ENCODE measurements at regions not wholly inside any gene's neighbourhood (a gene's known extent, or its start where the extent isn't known, plus 50 kb on each side); places are given as distances from the start of the nearest gene placed in this dataset.
"Not testable (repeated sequence)": the region's sequence is repeated elsewhere in the genome, so short reads cannot be mapped to it uniquely, and the experiment has no call there.

DNA sequence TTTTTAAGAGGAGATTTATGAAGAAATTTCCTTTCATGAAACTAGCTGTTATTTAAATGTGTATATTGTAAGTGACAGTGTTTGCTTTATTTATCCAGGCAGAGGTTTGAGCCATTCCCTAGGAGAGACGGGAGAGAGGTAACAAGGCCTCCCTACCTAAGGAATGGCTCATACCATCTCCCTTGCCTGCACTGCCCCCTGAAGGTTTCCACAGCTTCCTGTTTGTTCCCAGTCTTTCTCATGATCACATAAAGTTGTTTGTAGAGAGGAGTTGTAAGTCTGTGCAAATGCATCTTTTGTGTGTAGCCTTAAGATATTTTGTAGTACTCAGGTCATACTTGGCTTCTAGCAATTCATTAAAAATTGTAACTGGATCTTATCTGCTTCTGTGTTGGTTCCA is 1504.5 kb upstream of the PCDH10 start:
- intact Hi-C loops (cut with micrococcal nuclease): no loop called here
- CTCF ChIA-PET: no interaction called here

DNA sequence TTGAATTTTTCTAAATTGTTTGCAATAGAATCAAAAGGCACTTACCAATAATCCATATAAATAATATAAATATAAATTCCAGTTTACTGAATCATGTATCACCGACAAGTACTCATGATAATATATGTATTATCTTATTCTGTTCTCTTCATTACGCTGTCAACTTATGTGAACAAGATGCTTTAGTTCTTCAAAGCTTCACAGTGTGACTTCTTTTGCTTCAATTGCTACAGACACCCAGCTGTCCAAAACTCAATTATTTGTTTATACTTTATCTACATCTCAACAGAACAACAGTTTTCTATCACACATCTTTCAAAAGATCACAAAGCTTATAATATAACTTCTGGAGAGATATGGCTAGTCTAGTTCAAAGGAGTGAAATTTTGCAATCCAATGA is 1499.9 kb upstream of the PCDH10 start:
- Mint-ChIP-seq H3K36me3 (ENCODE audit: low read depth) (no peaks in the 10 kb centered on the region), H3K9me3 (peaks cover 4% of the 10 kb centered on the region), H3K27me3 (no peaks in the 10 kb centered on the region), H3K4me1 (no peaks in the 10 kb centered on the region), H3K4me3 (no peak overlapping the region), H3K27ac (no peak overlapping the region)
- intact Hi-C loops (cut with micrococcal nuclease): no loop called here
- TF ChIP-seq, protein P1, sequence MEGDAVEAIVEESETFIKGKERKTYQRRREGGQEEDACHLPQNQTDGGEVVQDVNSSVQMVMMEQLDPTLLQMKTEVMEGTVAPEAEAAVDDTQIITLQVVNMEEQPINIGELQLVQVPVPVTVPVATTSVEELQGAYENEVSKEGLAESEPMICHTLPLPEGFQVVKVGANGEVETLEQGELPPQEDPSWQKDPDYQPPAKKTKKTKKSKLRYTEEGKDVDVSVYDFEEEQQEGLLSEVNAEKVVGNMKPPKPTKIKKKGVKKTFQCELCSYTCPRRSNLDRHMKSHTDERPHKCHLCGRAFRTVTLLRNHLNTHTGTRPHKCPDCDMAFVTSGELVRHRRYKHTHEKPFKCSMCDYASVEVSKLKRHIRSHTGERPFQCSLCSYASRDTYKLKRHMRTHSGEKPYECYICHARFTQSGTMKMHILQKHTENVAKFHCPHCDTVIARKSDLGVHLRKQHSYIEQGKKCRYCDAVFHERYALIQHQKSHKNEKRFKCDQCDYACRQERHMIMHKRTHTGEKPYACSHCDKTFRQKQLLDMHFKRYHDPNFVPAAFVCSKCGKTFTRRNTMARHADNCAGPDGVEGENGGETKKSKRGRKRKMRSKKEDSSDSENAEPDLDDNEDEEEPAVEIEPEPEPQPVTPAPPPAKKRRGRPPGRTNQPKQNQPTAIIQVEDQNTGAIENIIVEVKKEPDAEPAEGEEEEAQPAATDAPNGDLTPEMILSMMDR (IDR thresholded peaks at IDR 0.05): no peak
- ATAC-seq (ENCODE audit: low read depth) (no peak), DNase-seq (no peak)
- ChIA-PET POLR2A (no interaction called here), CTCF (interaction anchor here (0.6 kb wide), 1 partner anchor 59 kb away, joined by 3 read pairs; no protein-coding TSS in a partner anchor)

More for the DNA sequence above, 1504.5 kb upstream of the PCDH10 start:
- Mint-ChIP-seq H3K27me3 (no peaks in the 10 kb centered on the region), H3K4me3 (no peak overlapping the region), H3K9me3 (peaks cover 13% of the 10 kb centered on the region), H3K4me1 (no peaks in the 10 kb centered on the region), H3K27ac (no peak overlapping the region), H3K36me3 (ENCODE audit: low read depth) (no peaks in the 10 kb centered on the region)
- no peak for ATAC-seq (ENCODE audit: low read depth)
- DNase-seq: no peak
- POLR2A ChIA-PET: no interaction called here
- TF ChIP-seq, protein P1 (IDR thresholded peaks at IDR 0.05): no peak

DNA sequence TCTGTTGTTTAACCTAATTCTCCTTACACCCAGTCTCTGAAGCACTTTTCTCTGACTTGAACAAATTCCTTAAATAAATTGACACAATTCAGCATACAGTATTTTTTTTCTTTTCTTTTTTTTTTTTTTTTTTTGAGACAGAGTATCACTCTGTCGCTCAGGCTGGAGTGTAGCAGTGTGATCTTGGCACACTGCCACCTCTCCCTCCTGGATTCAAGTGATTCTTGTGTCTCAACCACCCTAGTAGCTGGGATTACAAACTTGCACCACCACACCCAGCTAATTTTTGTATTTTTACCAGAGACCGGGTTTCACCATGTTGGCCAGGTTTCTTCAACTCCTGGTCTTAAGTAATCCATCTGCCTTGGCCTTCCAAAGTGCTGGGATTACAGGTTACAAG is 1498.1 kb upstream of the PCDH10 start:
- no peak overlapping the region for H3K27ac Mint-ChIP-seq
- H3K36me3 Mint-ChIP-seq (ENCODE audit: low read depth): no peaks in the 10 kb centered on the region
- no peak overlapping the region for H3K4me3 Mint-ChIP-seq
- no peak for DNase-seq
- H3K9me3 Mint-ChIP-seq: no peaks in the 10 kb centered on the region
- H3K4me1 Mint-ChIP-seq: no peaks in the 10 kb centered on the region
- TF ChIP-seq, protein P1 (IDR thresholded peaks at IDR 0.05): no peak
- no peak for ATAC-seq (ENCODE audit: low read depth)
- H3K27me3 Mint-ChIP-seq: no peaks in the 10 kb centered on the region
- intact Hi-C loops (cut with micrococcal nuclease): no loop called here
- ChIA-PET CTCF (no interaction called here), POLR2A (no interaction called here)

DNA sequence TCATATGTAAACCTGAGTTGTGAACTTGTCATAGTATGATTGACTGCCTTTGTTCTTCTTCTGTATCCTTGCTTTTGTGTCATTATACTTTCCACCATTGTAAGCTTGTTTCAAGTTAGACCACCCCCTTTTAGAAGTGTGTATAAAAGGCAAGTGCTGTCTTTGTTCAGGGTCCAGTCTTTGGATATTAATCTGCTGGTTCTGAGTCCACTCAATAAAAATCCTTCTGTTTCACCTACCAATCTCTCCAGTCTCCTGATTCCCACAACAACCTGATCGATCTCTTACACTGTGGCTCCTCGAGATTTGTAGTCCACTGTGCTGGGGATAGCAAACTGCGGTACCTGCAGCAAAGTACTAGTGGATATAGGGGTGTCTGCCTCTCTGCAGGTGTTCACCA is 1465.8 kb upstream of the PCDH10 start:
- H3K27ac Mint-ChIP-seq, H3K4me1 Mint-ChIP-seq: not testable (repeated sequence)

DNA sequence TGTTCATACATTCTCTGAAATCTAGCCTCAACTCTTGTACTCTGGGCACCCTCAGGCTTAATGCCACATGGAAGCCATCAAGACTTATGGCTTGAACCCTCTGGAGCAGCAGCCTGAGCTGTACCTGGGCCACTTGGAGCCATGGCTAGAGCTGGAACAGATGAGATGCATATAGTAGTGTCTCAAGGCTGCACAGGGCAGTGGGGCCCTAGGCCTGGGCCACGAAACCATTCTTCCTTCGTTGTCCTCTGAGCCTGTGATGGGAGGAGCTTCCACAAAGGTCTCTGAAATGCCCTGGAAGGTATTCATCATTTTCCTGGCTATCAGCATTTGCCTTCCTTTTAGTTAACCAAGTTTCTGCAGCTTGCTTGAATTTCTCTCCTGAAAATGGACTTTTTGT is 1427.2 kb upstream of the PCDH10 start:
- TF ChIP-seq, protein P1 (IDR thresholded peaks at IDR 0.05): no peak
- peaks cover 3% of the 10 kb centered on the region for H3K9me3 Mint-ChIP-seq

More for the DNA sequence above, 1465.8 kb upstream of the PCDH10 start:
- H3K36me3 Mint-ChIP-seq (ENCODE audit: low read depth); DNase-seq; H3K27me3 Mint-ChIP-seq; H3K4me3 Mint-ChIP-seq; POLR2A ChIA-PET; intact Hi-C loops (cut with micrococcal nuclease); H3K9me3 Mint-ChIP-seq; ATAC-seq (ENCODE audit: low read depth); CTCF ChIA-PET: not testable (repeated sequence)

DNA sequence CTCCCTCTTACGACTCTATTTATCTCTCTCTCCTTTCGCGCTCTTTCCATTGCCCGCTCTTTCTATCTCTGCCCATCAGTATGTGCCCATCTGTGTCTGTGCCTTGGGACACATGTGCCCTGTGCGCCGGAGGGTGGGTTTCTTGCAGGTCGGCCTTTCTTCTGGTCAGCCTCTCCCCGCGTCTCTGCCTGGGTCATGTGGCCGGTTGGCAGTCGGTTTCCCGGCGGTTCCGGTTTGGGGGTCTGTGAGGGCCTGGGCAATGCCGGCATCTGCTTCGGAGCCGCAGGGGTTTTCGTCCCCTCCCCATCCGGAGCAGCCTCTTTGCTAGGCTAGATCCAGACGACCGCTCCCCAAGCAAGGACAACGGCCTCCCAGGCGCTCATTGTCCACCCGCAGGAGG is 1426.0 kb upstream of the PCDH10 start:
- ATAC-seq (ENCODE audit: low read depth); H3K9me3 Mint-ChIP-seq; H3K27me3 Mint-ChIP-seq; H3K4me1 Mint-ChIP-seq; H3K27ac Mint-ChIP-seq; POLR2A ChIA-PET; H3K36me3 Mint-ChIP-seq (ENCODE audit: low read depth); DNase-seq; H3K4me3 Mint-ChIP-seq; intact Hi-C loops (cut with micrococcal nuclease); CTCF ChIA-PET: not testable (repeated sequence)

More for the DNA sequence above, 1427.2 kb upstream of the PCDH10 start:
- DNase-seq: no peak
- H3K36me3 Mint-ChIP-seq (ENCODE audit: low read depth): no peaks in the 10 kb centered on the region
- no peaks in the 10 kb centered on the region for H3K4me1 Mint-ChIP-seq
- no peak overlapping the region for H3K27ac Mint-ChIP-seq
- H3K4me3 Mint-ChIP-seq: no peak overlapping the region
- no peaks in the 10 kb centered on the region for H3K27me3 Mint-ChIP-seq
- ChIA-PET CTCF (no interaction called here), POLR2A (no interaction called here)
- intact Hi-C loops (cut with micrococcal nuclease): no loop called here
- no peak for ATAC-seq (ENCODE audit: low read depth)

DNA sequence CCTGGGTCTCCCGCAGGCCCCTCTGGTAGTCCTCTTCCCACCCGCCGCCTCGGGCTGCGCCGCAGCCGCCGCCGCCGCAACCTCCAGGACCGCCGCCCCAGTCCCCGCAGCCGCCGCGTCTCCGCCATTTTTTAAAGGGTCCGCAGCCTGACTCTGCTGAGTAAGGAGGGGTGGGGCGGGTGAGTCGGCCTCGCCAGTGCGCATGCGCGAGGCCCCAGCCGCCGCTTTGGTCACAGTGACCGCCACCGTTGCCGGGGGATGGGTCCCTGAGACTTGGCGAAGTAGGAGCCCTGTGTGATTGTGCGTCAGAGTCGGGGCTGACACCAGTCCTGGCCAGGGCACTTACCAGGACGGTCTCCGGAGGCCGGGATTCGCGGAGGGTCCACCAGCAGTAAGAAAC is 1424.2 kb upstream of the PCDH10 start:
- CTCF ChIA-PET; intact Hi-C loops (cut with micrococcal nuclease); POLR2A ChIA-PET; H3K4me1 Mint-ChIP-seq; DNase-seq; H3K27me3 Mint-ChIP-seq; H3K4me3 Mint-ChIP-seq; H3K9me3 Mint-ChIP-seq; H3K36me3 Mint-ChIP-seq (ENCODE audit: low read depth); ATAC-seq (ENCODE audit: low read depth); H3K27ac Mint-ChIP-seq: not testable (repeated sequence)

DNA sequence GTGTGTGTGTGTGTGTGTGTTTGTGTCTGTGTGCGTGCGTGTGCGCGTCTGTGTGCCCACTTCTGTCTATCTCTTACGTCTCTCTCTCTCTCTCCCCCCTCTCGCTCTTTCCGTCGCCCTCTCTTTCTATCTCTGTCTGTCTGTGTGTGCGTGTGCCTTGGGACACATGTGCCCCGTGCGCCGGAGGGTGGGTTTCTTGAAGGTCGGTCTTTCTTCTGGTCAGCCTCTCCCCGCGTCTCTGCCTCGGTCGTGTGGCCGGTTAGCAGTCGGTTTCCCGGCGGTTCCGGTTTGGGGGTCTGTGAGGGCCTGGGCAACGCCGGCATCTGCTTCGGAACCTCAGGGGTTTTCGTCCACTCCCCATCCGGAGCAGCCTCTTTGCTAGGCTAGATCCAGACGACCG is 1423.6 kb upstream of the PCDH10 start:
- DNase-seq; intact Hi-C loops (cut with micrococcal nuclease); H3K27ac Mint-ChIP-seq; H3K36me3 Mint-ChIP-seq (ENCODE audit: low read depth); H3K4me1 Mint-ChIP-seq; H3K27me3 Mint-ChIP-seq; H3K4me3 Mint-ChIP-seq; ATAC-seq (ENCODE audit: low read depth); H3K9me3 Mint-ChIP-seq; POLR2A ChIA-PET; CTCF ChIA-PET: not testable (repeated sequence)

DNA sequence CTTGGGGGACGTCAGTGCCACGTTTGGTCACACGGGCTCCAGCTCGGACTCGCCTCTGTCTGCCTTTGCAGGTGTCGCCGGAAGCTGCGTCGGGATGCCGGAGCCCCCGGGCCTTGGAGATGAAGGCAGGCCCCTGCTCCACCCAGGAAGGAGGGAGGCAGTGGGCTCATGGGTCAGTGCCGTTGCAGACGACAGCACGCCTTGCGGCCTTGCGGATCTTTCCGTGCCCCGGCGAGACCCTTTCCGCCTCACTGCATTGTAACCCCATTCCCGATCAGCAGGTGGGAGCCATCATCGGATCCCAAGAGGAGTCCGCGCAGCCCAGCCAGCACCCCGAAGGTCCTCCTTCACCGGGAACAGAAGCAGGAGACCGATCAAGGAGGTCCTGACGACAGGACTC is 1422.2 kb upstream of the PCDH10 start:
- H3K4me3 Mint-ChIP-seq; CTCF ChIA-PET; ATAC-seq (ENCODE audit: low read depth); H3K9me3 Mint-ChIP-seq; POLR2A ChIA-PET; H3K36me3 Mint-ChIP-seq (ENCODE audit: low read depth); intact Hi-C loops (cut with micrococcal nuclease); H3K4me1 Mint-ChIP-seq; DNase-seq; H3K27ac Mint-ChIP-seq; H3K27me3 Mint-ChIP-seq: not testable (repeated sequence)

All from activated B cell treated with CpG ODN at 0.5 μM for 24 hours (primary cell).